Lower lobe of right lung (tissue), 2 donors: ENCODE measurements at regions not wholly inside any gene's neighbourhood (a gene's known extent, or its start where the extent isn't known, plus 50 kb on each side); places are given as distances from the start of the nearest gene placed in this dataset.
"Not testable (repeated sequence)": the region's sequence is repeated elsewhere in the genome, so short reads cannot be mapped to it uniquely, and the experiment has no call there.

Source experiments
- ATAC-seq, 2 donors: fragments of 200-7000 bp; cut with Tn5 transposase; one replicate each; pipeline ENCODE4 v1.9.1; 2020 to 2022; ENCODE audit warnings: mild to moderate bottlenecking in 2 of 2, moderate library complexity in 2 of 2
- DNase-seq: peaks from one replicate; pipeline ENCODE4 v3.0.0-alpha.2; 2020
- H3K27ac ChIP-seq: fragments of 200-600 bp; one replicate; pipeline ENCODE4 v1.8.0; 2022
- H3K27me3 ChIP-seq: fragments of 200-600 bp; one replicate; pipeline ENCODE4 v1.8.0; 2022; ENCODE audit warnings: low read depth
- H3K36me3 ChIP-seq: fragments of 200-600 bp; one replicate; pipeline ENCODE4 v1.8.0; 2022; ENCODE audit warnings: mild to moderate bottlenecking
- H3K4me1 ChIP-seq: fragments of 200-600 bp; one replicate; pipeline ENCODE4 v1.8.0; 2022
- H3K4me3 ChIP-seq: fragments of 200-600 bp; one replicate; pipeline ENCODE4 v1.8.0; 2022; ENCODE audit warnings: mild to moderate bottlenecking
- H3K9me3 ChIP-seq: fragments of 200-600 bp; one replicate; pipeline ENCODE4 v1.8.0; 2022
- CTCF ChIP-seq: fragments of 200-600 bp; IDR thresholded peaks from one replicate; pipeline ENCODE4 v1.8.0; 2022; ENCODE audit warnings: antibody characterized with exemption, mild to moderate bottlenecking
- intact Hi-C: fragments of 100-400 bp; cut with DNase I; formaldehyde crosslinking; loops from one replicate; pipeline ENCODE4 v1.11.0; 2022
- donor health status: DM: no; HTN: yes; CAD: no; lungs with severe emphysema.

- no peak for TF ChIP-seq CTCF
- H3K9me3 ChIP-seq: no peaks in the 10 kb centered on the region
- ATAC-seq: no peak
- DNase-seq: no peak
- no peaks in the 10 kb centered on the region for H3K27me3 ChIP-seq
- no peak overlapping the region for H3K27ac ChIP-seq
- intact Hi-C loops: no loop called here
- no peaks in the 10 kb centered on the region for H3K4me1 ChIP-seq
- H3K4me3 ChIP-seq: no peak overlapping the region
- H3K36me3 ChIP-seq: no peaks in the 10 kb centered on the region
These were observed 105.1 kb downstream of the SINHCAF start for GRCh38 chr12:31220633-31221550.

GRCh38 chr12:31221551-31221945 is 104.4 kb downstream of the SINHCAF start:
- no peak for TF ChIP-seq CTCF

GRCh38 chr12:31222620-31223222 is 103.2 kb downstream of the SINHCAF start:
- DNase-seq (peak; percentile 34), ATAC-seq (no peak)
- Histone ChIP-seq H3K27me3 (no peaks in the 10 kb centered on the region), H3K27ac (no peak overlapping the region), H3K9me3 (no peaks in the 10 kb centered on the region), H3K36me3 (no peaks in the 10 kb centered on the region), H3K4me1 (no peaks in the 10 kb centered on the region), H3K4me3 (no peak overlapping the region)
- TF ChIP-seq CTCF: no peak
- intact Hi-C loops: no loop called here

More at GRCh38 chr12:31221551-31221945, 104.4 kb downstream of the SINHCAF start:
- DNase-seq: no peak
- no peaks in the 10 kb centered on the region for H3K4me1 ChIP-seq
- intact Hi-C loops: no loop called here
- H3K9me3 ChIP-seq: no peaks in the 10 kb centered on the region
- no peak for ATAC-seq
- no peaks in the 10 kb centered on the region for H3K27me3 ChIP-seq
- H3K27ac ChIP-seq: no peak overlapping the region
- H3K4me3 ChIP-seq: no peak overlapping the region
- H3K36me3 ChIP-seq: no peaks in the 10 kb centered on the region

GRCh38 chr12:31223640-31224039 is 102.3 kb downstream of the SINHCAF start:
- H3K9me3 ChIP-seq, H3K27me3 ChIP-seq, H3K36me3 ChIP-seq, intact Hi-C loops, H3K4me3 ChIP-seq, H3K4me1 ChIP-seq, ATAC-seq, H3K27ac ChIP-seq: not testable (repeated sequence)
- peak; percentile 39 for DNase-seq

- no peak for TF ChIP-seq CTCF
- Histone ChIP-seq H3K27me3 (no peaks in the 10 kb centered on the region), H3K36me3 (no peaks in the 10 kb centered on the region), H3K4me1 (no peaks in the 10 kb centered on the region), H3K27ac (no peak overlapping the region), H3K9me3 (no peaks in the 10 kb centered on the region), H3K4me3 (no peak overlapping the region)
- intact Hi-C loops: no loop called here
- DNase-seq (no peak), ATAC-seq (no peak)
These were observed 101.0 kb downstream of the SINHCAF start for GRCh38 chr12:31224768-31225448.
